Liver (tissue), 7 donors: ENCODE measurements at regions not wholly inside any gene's neighbourhood (a gene's known extent, or its start where the extent isn't known, plus 50 kb on each side); places are given as distances from the start of the nearest gene placed in this dataset.

Experiments
- DNase-seq: peaks from one replicate; pipeline ENCODE4 v3.0.0-alpha.2; 2017; ENCODE audit warnings: low spot score
- H3K27ac ChIP-seq, 2 donors: one replicate each; pipeline ENCODE4 v1.7.0; 2013; ENCODE audit warnings: inconsistent platforms in 2 of 2, low read length in 2 of 2, control low read depth in 1 of 2, low read depth in 1 of 2, mild to moderate bottlenecking in 1 of 2
- H3K27me3 ChIP-seq, 4 donors: one replicate each; pipeline versions ENCODE4 v1.6.1 to v1.7.0; 2013; ENCODE audit warnings: low read length in 3 of 4, inconsistent platforms in 1 of 4, mild to moderate bottlenecking in 1 of 4, moderate library complexity in 1 of 4; ENCODE audit not compliant: control insufficient read depth in 4 of 4, insufficient read depth in 4 of 4
- H3K36me3 ChIP-seq, 4 donors: one replicate each; pipeline versions ENCODE4 v1.6.1 to v1.7.0; 2013; ENCODE audit warnings: low read length in 3 of 4, mild to moderate bottlenecking in 3 of 4, low read depth in 1 of 4, moderate library complexity in 1 of 4; ENCODE audit not compliant: control insufficient read depth in 4 of 4, insufficient read depth in 3 of 4
- H3K4me1 ChIP-seq, 4 donors: one replicate each; pipeline versions ENCODE4 v1.6.1 to v1.7.0; 2013; ENCODE audit warnings: low read length in 3 of 4, mild to moderate bottlenecking in 3 of 4, moderate library complexity in 1 of 4; ENCODE audit not compliant: control insufficient read depth in 4 of 4, insufficient read depth in 4 of 4
- H3K4me3 ChIP-seq, 3 donors: one replicate each; pipeline versions ENCODE4 v1.6.1 to v1.7.0; 2013; ENCODE audit warnings: low read length in 3 of 3, control low read depth in 1 of 3, low read depth in 1 of 3, mild to moderate bottlenecking in 1 of 3
- H3K9ac ChIP-seq, 2 donors: one replicate each; pipeline ENCODE4 v1.7.0; 2013; ENCODE audit warnings: low read length in 2 of 2, mild to moderate bottlenecking in 2 of 2, moderate library complexity in 2 of 2, control low read depth in 1 of 2, low read depth in 1 of 2
- H3K9me3 ChIP-seq, 4 donors: one replicate each; pipeline versions ENCODE4 v1.6.1 to v1.7.0; 2013; ENCODE audit warnings: low read length in 3 of 4; ENCODE audit not compliant: control insufficient read depth in 4 of 4
- EGR1 ChIP-seq, 2 donors: IDR thresholded peaks; 2 replicates each; pipeline ENCODE4 v1.6.1; 2016 to 2018; ENCODE audit warnings: antibody characterized with exemption in 2 of 2, low read depth in 2 of 2
- FOXA1 ChIP-seq: IDR thresholded peaks from 2 replicates; pipeline ENCODE4 v1.6.1; 2016; ENCODE audit warnings: antibody characterized with exemption
- FOXA2 ChIP-seq: IDR thresholded peaks from 2 replicates; pipeline ENCODE4 v1.6.1; 2016; ENCODE audit warnings: antibody characterized with exemption
- GABPA ChIP-seq, 2 donors: IDR thresholded peaks in 1 of 2; conservative IDR thresholded peaks in 1 of 2; 2 replicates each; pipeline ENCODE4 v1.6.1; 2016; ENCODE audit warnings: antibody characterized with exemption in 2 of 2, mild to moderate bottlenecking in 1 of 2, moderate library complexity in 1 of 2
- HNF4A ChIP-seq, 2 donors: conservative IDR thresholded peaks; 2 replicates each; pipeline ENCODE4 v1.6.1; 2016; ENCODE audit warnings: antibody characterized with exemption in 2 of 2, mild to moderate bottlenecking in 2 of 2
- HNF4G ChIP-seq: IDR thresholded peaks from 2 replicates; pipeline ENCODE4 v1.6.1; 2016; ENCODE audit warnings: antibody characterized with exemption
- NR2F2 ChIP-seq: IDR thresholded peaks from 2 replicates; pipeline ENCODE4 v1.6.1; 2016; ENCODE audit warnings: antibody characterized with exemption
- RAD21 ChIP-seq, 2 donors: IDR thresholded peaks; 2 replicates each; pipeline ENCODE4 v1.6.1; 2016; ENCODE audit warnings: antibody characterized with exemption in 2 of 2, mild to moderate bottlenecking in 2 of 2
- RXRA ChIP-seq, 2 donors: IDR thresholded peaks; 2 replicates each; pipeline ENCODE4 v1.6.1; 2017 to 2018; ENCODE audit warnings: antibody characterized with exemption in 2 of 2, mild to moderate bottlenecking in 1 of 2
- SP1 ChIP-seq: IDR thresholded peaks from 2 replicates; pipeline ENCODE4 v1.6.1; 2018; ENCODE audit warnings: antibody characterized with exemption, mild to moderate bottlenecking
- TAF1 ChIP-seq: conservative IDR thresholded peaks from 2 replicates; pipeline ENCODE4 v1.6.1; 2016; ENCODE audit warnings: antibody characterized with exemption, mild to moderate bottlenecking
- YY1 ChIP-seq: IDR thresholded peaks from 2 replicates; pipeline ENCODE4 v1.6.1; 2016; ENCODE audit warnings: antibody characterized with exemption, mild to moderate bottlenecking
- ZBTB33 ChIP-seq: IDR thresholded peaks from 2 replicates; pipeline ENCODE4 v1.6.1; 2016; ENCODE audit warnings: antibody characterized with exemption
- WGBS: extraction: QIAGEN DNeasy Blood & Tissue Kit; methylation state at CpG from one replicate; pipeline ENCODE4 v1.1.7; 2013; 5-methylcytosine and 5-hydroxymethylcytosine counted together
- TF ChIP-seq, protein P1 (sequence below): IDR thresholded peaks from 2 replicates; pipeline ENCODE4 v1.6.1; 2016; ENCODE audit warnings: antibody characterized with exemption, mild to moderate bottlenecking
- TF ChIP-seq, protein P2 (sequence below): IDR thresholded peaks from 2 replicates; pipeline ENCODE4 v1.6.1; 2016; ENCODE audit warnings: antibody characterized with exemption
- donor health status: healthy.
- donor health status: healthy.
- donor health status: healthy.
- donor health status: healthy.

GRCh38 chr17:79185671-79186070 lies 111.0 kb downstream of the ENGASE start:
- H3K4me3 ChIP-seq: no peak overlapping the region
- no peaks in the 10 kb centered on the region for H3K9me3 ChIP-seq
- peaks cover 2 to 7% (median 3%) of the 10 kb centered on the region in 4 donors for H3K4me1 ChIP-seq
- no peak for DNase-seq
- H3K36me3 ChIP-seq: no peaks in the 10 kb centered on the region
- H3K27ac ChIP-seq: no peak overlapping the region
- WGBS: 58% methylated on average over 4 of the region's 4 CpGs
- no peak overlapping the region for H3K9ac ChIP-seq
- H3K27me3 ChIP-seq: peaks cover 0 to 27% (median 11%) of the 10 kb centered on the region in 4 donors
- TF ChIP-seq HNF4G (no peak), GABPA (IDR thresholded peaks at IDR 0.05 in 1 of 2, conservative IDR thresholded peaks at IDR 0.05 in 1 of 2) (no peak)

GRCh38 chr17:79184219-79184618 lies 109.6 kb downstream of the ENGASE start:
- no peaks in the 10 kb centered on the region for H3K9me3 ChIP-seq
- H3K36me3 ChIP-seq: no peaks in the 10 kb centered on the region
- H3K4me1 ChIP-seq: peaks cover 2 to 7% (median 3%) of the 10 kb centered on the region in 4 donors
- H3K27me3 ChIP-seq: peaks cover 0 to 22% (median 11%) of the 10 kb centered on the region in 4 donors
- no peak overlapping the region for H3K4me3 ChIP-seq
- no peak overlapping the region for H3K9ac ChIP-seq
- no peak overlapping the region for H3K27ac ChIP-seq
- DNase-seq: no peak
- WGBS: 46% methylated on average over 10 of the region's 10 CpGs
- TF ChIP-seq RXRA (IDR thresholded peaks at IDR 0.05) (no peak), NR2F2 (no peak), HNF4A (conservative IDR thresholded peaks at IDR 0.05) (no peak), RAD21 (IDR thresholded peaks at IDR 0.05) (no peak), GABPA (IDR thresholded peaks at IDR 0.05 in 1 of 2, conservative IDR thresholded peaks at IDR 0.05 in 1 of 2) (no peak)
- TF ChIP-seq, protein P1, sequence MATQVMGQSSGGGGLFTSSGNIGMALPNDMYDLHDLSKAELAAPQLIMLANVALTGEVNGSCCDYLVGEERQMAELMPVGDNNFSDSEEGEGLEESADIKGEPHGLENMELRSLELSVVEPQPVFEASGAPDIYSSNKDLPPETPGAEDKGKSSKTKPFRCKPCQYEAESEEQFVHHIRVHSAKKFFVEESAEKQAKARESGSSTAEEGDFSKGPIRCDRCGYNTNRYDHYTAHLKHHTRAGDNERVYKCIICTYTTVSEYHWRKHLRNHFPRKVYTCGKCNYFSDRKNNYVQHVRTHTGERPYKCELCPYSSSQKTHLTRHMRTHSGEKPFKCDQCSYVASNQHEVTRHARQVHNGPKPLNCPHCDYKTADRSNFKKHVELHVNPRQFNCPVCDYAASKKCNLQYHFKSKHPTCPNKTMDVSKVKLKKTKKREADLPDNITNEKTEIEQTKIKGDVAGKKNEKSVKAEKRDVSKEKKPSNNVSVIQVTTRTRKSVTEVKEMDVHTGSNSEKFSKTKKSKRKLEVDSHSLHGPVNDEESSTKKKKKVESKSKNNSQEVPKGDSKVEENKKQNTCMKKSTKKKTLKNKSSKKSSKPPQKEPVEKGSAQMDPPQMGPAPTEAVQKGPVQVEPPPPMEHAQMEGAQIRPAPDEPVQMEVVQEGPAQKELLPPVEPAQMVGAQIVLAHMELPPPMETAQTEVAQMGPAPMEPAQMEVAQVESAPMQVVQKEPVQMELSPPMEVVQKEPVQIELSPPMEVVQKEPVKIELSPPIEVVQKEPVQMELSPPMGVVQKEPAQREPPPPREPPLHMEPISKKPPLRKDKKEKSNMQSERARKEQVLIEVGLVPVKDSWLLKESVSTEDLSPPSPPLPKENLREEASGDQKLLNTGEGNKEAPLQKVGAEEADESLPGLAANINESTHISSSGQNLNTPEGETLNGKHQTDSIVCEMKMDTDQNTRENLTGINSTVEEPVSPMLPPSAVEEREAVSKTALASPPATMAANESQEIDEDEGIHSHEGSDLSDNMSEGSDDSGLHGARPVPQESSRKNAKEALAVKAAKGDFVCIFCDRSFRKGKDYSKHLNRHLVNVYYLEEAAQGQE: no peak

DNA sequence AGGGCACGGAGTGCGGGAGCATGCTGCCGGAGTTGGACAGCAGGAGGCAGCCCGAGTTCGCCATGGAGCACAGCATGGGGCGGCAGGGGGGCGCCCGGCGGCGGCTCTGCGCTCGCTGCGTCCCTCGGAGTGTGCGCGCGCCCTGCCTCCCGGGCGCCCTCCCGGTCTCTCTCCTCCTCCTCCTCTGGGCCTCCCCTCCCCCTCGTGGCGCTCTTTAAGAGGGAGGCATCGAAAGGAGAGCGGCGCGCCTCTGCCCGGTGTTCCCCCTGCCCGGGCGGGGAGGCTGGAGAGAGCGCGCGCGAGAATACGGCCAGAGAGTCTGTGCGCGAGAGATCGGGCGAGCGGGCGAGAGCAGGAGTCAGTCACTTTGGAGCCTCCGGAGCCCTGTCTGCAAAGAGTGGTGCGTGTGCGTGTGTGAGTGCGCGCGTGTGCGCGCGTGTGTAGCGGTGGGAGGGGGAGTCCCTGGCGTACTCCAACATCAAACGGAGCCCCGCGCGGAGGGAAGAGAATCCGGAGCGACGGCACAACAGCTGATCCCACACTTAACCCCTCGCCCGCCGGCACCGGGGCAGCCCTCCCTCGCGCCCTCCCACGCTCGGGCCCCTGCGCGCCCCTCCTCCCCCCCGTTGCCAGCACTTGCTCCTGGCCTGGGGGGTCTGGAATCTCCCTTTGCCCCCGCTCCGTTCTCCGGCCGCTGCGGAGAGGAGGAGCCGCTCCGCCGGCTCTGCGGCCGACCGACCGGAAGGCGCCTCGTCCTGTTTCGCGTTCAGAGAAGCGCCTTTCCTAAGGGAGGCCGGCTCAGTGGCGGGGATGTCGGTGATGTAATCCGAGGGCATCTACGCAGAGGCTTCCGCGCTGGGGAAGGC lies 108.9 kb downstream of the ENGASE start:
- Histone ChIP-seq H3K9me3 (no peaks in the 10 kb centered on the region), H3K4me3 (no peak overlapping the region), H3K9ac (no peak overlapping the region), H3K27me3 (peaks cover 0 to 22% (median 9%) of the 10 kb centered on the region in 4 donors), H3K36me3 (no peaks in the 10 kb centered on the region), H3K27ac (no peak overlapping the region), H3K4me1 (peaks cover 2 to 7% (median 3%) of the 10 kb centered on the region in 4 donors)
- no peak for DNase-seq
- WGBS: 3% methylated on average over 93 of the region's 93 CpGs
- TF ChIP-seq YY1 (no peak), RAD21 (IDR thresholded peaks at IDR 0.05) (no peak), SP1 (no peak), FOXA1 (no peak), EGR1 (IDR thresholded peaks at IDR 0.05; ENCODE audit: low read depth in 2 of 2) (no peak), FOXA2 (no peak), ZBTB33 (no peak), GABPA (IDR thresholded peaks at IDR 0.05 in 1 of 2, conservative IDR thresholded peaks at IDR 0.05 in 1 of 2) (no peak), HNF4G (no peak), TAF1 (no peak)
- TF ChIP-seq, protein P2, sequence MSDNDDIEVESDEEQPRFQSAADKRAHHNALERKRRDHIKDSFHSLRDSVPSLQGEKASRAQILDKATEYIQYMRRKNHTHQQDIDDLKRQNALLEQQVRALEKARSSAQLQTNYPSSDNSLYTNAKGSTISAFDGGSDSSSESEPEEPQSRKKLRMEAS: no peak
- TF ChIP-seq, protein P1: no peak
